ENCODE measurements at regions not wholly inside any gene's neighbourhood (a gene's known extent, or its start where the extent isn't known, plus 50 kb on each side); places are given as distances from the start of the nearest gene placed in this dataset.

DNA sequence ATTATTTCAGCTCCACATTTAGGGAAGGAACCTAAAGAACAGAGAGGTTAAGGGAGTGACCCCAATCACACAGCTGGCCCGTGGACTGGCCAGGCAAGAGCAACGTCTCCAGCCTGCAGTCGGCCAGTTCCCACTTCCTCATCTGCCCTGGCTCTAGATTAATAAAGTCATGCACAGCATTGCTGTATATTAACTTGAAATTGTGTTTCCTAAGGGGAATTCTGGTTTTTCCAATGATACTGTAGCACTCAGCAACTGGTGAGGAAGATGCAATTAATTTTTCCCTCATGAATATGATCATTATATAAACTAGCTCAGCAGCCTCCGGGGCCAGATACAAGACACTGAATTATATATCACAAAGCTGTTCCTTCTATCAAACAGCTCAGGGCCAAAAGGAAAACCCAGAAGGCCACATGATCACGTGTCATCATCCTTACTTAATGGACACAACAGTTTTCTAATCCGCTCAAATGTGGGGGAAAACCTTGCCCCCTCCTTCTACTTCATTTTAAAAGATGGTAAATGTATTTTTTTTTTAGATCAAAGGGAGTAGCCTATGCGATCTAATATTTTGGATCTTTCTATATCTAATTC lies 295.3 kb upstream of the PRKCQ start:
- in situ Hi-C loops (cut with MboI) (no loop called here), intact Hi-C loops (cut with micrococcal nuclease) (no loop called here)
- WGBS (ENCODE audit: insufficient coverage, low coverage, missing lambda C conversion rate), result 2% methylated on average over 7 of the region's 7 CpGs
- TF ChIP-seq ZFP36 (IDR thresholded peaks at IDR 0.05; ENCODE audit: low read depth, low read length, partially characterized antibody) (peak; percentile 62), SPI1 (IDR thresholded peaks at IDR 0.05; ENCODE audit: borderline replicate concordance, low read depth, low read length) (peak; percentile 34; the same call in 1 of the 2 replicates), MECOM (CRISPR knock-in tag; IDR thresholded peaks at IDR 0.05) (no peak), RBM25 (IDR thresholded peaks at IDR 0.05; ENCODE audit: low read depth, low read length, severe bottlenecking) (peak; percentile 14)
- CTCF ChIA-PET (ENCODE audit: low intra/inter-chr PET ratio), result no interaction called here
- no peak overlapping the region for H3K4me3 ChIP-seq
- no peak overlapping the region for H2AFZ ChIP-seq (ENCODE audit: low read depth, low read length)
- DNase-seq (ENCODE audit: extremely low read depth in 1 of 4, low spot score in 3 of 4), result no peak
- H3K27me3 ChIP-seq (ENCODE audit: control insufficient read depth in 2 of 2, insufficient read depth in 2 of 2, low read length in 2 of 2), result peaks cover 12 to 27% of the 10 kb centered on the region in 2 experiments
- no peaks in the 10 kb centered on the region for H3K79me2 ChIP-seq (ENCODE audit: control insufficient read depth, insufficient read depth, low read length)
- no peaks in the 10 kb centered on the region for H3K9me1 ChIP-seq (ENCODE audit: control insufficient read depth, insufficient read depth, low read length)
- H3K4me1 ChIP-seq (replicated peaks in 1 of 2; ENCODE audit: control insufficient read depth in 2 of 2, insufficient read depth in 2 of 2, low read length in 2 of 2), result no peaks in the 10 kb centered on the region
- no peaks in the 10 kb centered on the region for H4K20me1 ChIP-seq (replicated peaks; ENCODE audit: control insufficient read depth, insufficient read depth, low read length)
- no peak for ATAC-seq
- H3K9ac ChIP-seq (ENCODE audit: insufficient read depth in 1 of 2, low read depth in 2 of 2, low read length in 2 of 2), result no peak overlapping the region
- no peak overlapping the region for H3K4me2 ChIP-seq (ENCODE audit: insufficient read depth, low read length)
- no peaks in the 10 kb centered on the region for H3K9me3 ChIP-seq (replicated peaks; ENCODE audit: control insufficient read depth, insufficient read depth, low read depth, low read length)
- BruUV-seq (replicated peaks), result no TSS peak
- no peaks in the 10 kb centered on the region for H3K36me3 ChIP-seq (ENCODE audit: control insufficient read depth, insufficient read depth, low read length)
- POLR2A ChIA-PET, result interaction anchor here (0.6 to 0.8 kb wide), 3 partner anchors 207 to 714 kb away, joined by 3 read pairs; no protein-coding TSS in a partner anchor
- no peak overlapping the region for H3K27ac ChIP-seq (ENCODE audit: extremely low read depth, low read depth, low read length)
- no peak for FAIRE-seq

DNA sequence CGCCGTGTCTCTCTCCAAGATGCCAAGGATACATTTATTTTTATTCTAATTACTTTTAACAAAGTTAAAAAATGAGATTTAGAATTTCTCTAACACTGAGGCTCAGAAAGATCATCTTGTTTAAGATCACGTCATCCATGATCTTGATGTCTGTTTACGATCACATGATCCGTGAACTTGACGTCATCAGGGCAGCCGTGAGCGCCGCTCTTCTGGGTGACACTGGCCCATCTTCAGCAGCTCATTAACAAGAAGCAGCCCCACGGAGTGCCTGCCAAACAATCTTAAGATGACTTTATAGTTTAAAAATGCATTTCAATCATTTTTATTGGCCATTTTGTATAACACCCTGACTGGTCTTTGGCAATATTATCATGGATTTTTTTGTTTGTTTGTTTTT lies 291.1 kb upstream of the PRKCQ start:
- H3K27me3 ChIP-seq (ENCODE audit: control insufficient read depth in 2 of 2, insufficient read depth in 2 of 2, low read length in 2 of 2), result peaks cover 0 to 7% of the 10 kb centered on the region in 2 experiments; a peak in 3 of 5 replicates
- CTCF ChIA-PET (ENCODE audit: low intra/inter-chr PET ratio), result no interaction called here
- intact Hi-C loops (cut with micrococcal nuclease), result no loop called here
- TF ChIP-seq, protein P1, sequence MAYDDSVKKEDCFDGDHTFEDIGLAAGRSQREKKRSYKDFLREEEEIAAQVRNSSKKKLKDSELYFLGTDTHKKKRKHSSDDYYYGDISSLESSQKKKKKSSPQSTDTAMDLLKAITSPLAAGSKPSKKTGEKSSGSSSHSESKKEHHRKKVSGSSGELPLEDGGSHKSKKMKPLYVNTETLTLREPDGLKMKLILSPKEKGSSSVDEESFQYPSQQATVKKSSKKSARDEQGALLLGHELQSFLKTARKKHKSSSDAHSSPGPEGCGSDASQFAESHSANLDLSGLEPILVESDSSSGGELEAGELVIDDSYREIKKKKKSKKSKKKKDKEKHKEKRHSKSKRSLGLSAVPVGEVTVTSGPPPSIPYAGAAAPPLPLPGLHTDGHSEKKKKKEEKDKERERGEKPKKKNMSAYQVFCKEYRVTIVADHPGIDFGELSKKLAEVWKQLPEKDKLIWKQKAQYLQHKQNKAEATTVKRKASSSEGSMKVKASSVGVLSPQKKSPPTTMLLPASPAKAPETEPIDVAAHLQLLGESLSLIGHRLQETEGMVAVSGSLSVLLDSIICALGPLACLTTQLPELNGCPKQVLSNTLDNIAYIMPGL (CRISPR knock-in tag; IDR thresholded peaks at IDR 0.05), result no peak
- TF ChIP-seq FOSL1 (tag; conservative IDR thresholded peaks at IDR 0.05) (peak; percentile 39; the same call in 1 of the 2 replicates), PHB (CRISPR knock-in tag; IDR thresholded peaks at IDR 0.05) (no peak), SIN3B (IDR thresholded peaks at IDR 0.05; ENCODE audit: low read depth) (no peak), FUS (optimal IDR thresholded peaks at IDR 0.05; ENCODE audit: low read depth, low read length) (no peak), JUND (IDR thresholded peaks at IDR 0.05; ENCODE audit: borderline replicate concordance, low read depth, low read length) (peak; percentile 65), JUND (tag; IDR thresholded peaks at IDR 0.05; ENCODE audit: borderline replicate concordance, low read depth, low read length) (peak; percentile 78; the same call in 2 of the 3 replicates)
- TF ChIP-seq, protein P2, sequence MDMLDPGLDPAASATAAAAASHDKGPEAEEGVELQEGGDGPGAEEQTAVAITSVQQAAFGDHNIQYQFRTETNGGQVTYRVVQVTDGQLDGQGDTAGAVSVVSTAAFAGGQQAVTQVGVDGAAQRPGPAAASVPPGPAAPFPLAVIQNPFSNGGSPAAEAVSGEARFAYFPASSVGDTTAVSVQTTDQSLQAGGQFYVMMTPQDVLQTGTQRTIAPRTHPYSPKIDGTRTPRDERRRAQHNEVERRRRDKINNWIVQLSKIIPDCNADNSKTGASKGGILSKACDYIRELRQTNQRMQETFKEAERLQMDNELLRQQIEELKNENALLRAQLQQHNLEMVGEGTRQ (CRISPR knock-in tag; IDR thresholded peaks at IDR 0.05), result peak; percentile 77
- TF ChIP-seq, protein P3, sequence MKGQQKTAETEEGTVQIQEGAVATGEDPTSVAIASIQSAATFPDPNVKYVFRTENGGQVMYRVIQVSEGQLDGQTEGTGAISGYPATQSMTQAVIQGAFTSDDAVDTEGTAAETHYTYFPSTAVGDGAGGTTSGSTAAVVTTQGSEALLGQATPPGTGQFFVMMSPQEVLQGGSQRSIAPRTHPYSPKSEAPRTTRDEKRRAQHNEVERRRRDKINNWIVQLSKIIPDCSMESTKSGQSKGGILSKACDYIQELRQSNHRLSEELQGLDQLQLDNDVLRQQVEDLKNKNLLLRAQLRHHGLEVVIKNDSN (CRISPR knock-in tag; IDR thresholded peaks at IDR 0.05), result peak; percentile 61

More for the DNA sequence above, 291.1 kb upstream of the PRKCQ start:
- H3K9me3 ChIP-seq (replicated peaks; ENCODE audit: control insufficient read depth, insufficient read depth, low read depth, low read length), result no peaks in the 10 kb centered on the region
- no peaks in the 10 kb centered on the region for H3K79me2 ChIP-seq (ENCODE audit: control insufficient read depth, insufficient read depth, low read length)
- H3K9me1 ChIP-seq (ENCODE audit: control insufficient read depth, insufficient read depth, low read length), result no peaks in the 10 kb centered on the region
- H3K4me3 ChIP-seq, result no peak overlapping the region
- H3K27ac ChIP-seq (ENCODE audit: extremely low read depth, low read depth, low read length), result no peak overlapping the region
- in situ Hi-C loops (cut with MboI), result no loop called here
- peak overlapping the region; percentile 32 for H3K4me2 ChIP-seq (ENCODE audit: insufficient read depth, low read length)
- H4K20me1 ChIP-seq (replicated peaks; ENCODE audit: control insufficient read depth, insufficient read depth, low read length), result no peaks in the 10 kb centered on the region
- BruUV-seq (replicated peaks), result no TSS peak
- DNase-seq (ENCODE audit: extremely low read depth in 1 of 4, low spot score in 3 of 4), result peak in 2 of 4 experiments; percentile 37 to 53
- H3K36me3 ChIP-seq (ENCODE audit: control insufficient read depth, insufficient read depth, low read length), result no peaks in the 10 kb centered on the region
- WGBS (ENCODE audit: insufficient coverage, low coverage, missing lambda C conversion rate), result 12% methylated on average over 10 of the region's 10 CpGs
- H3K4me1 ChIP-seq (replicated peaks in 1 of 2; ENCODE audit: control insufficient read depth in 2 of 2, insufficient read depth in 2 of 2, low read length in 2 of 2), result no peaks in the 10 kb centered on the region
- peak overlapping the region; percentile 67 for H2AFZ ChIP-seq (ENCODE audit: low read depth, low read length)
- H3K9ac ChIP-seq (ENCODE audit: insufficient read depth in 1 of 2, low read depth in 2 of 2, low read length in 2 of 2), result no peak overlapping the region
- POLR2A ChIA-PET, result interaction anchor here (0.7 to 0.8 kb wide), 2 partner anchors 15 to 58 kb away, joined by 3 to 4 read pairs; no protein-coding TSS in a partner anchor
- peak; percentile 72 for ATAC-seq
- peak; percentile 74 for FAIRE-seq
